Transverse colon (tissue), 4 donors: ENCODE measurements at regions not wholly inside any gene's neighbourhood (a gene's known extent, or its start where the extent isn't known, plus 50 kb on each side); places are given as distances from the start of the nearest gene placed in this dataset.

Experiments used
- DNase-seq: peaks from one replicate; pipeline ENCODE4 v3.0.0-alpha.2; 2019
- H3K27ac ChIP-seq, 4 donors: fragments of 200-600 bp; sonication (generic); 2 replicates each; pipeline ENCODE4 v1.5.1; 2016 to 2018; ENCODE audit warnings: inconsistent platforms in 4 of 4
- H3K27me3 ChIP-seq: fragments of 200-600 bp; sonication (generic); 2 replicates; pipeline ENCODE4 v1.5.1; 2017; ENCODE audit warnings: inconsistent platforms
- H3K36me3 ChIP-seq, 4 donors: fragments of 200-600 bp; sonication (generic); 2 replicates each; pipeline ENCODE4 v1.5.1; 2017 to 2019; ENCODE audit warnings: inconsistent platforms in 4 of 4
- H3K4me1 ChIP-seq, 4 donors: fragments of 200-600 bp; sonication (generic); 2 replicates each; pipeline ENCODE4 v1.5.1; 2017 to 2020; ENCODE audit warnings: inconsistent platforms in 4 of 4
- H3K4me3 ChIP-seq, 4 donors: fragments of 200-600 bp; sonication (generic); 1 replicate in 1 of 4; 2 replicates in 3 of 4; pipeline versions ENCODE4 v1.5.1 to v1.6.1; 2017 to 2019; ENCODE audit warnings: inconsistent platforms in 4 of 4
- H3K9me3 ChIP-seq, 2 donors: fragments of 200-600 bp; sonication (generic); 2 replicates each; pipeline ENCODE4 v1.5.1; 2017 to 2019; ENCODE audit warnings: inconsistent platforms in 2 of 2
- CTCF ChIP-seq, 5 experiments: fragments of 200-600 bp in 3 of 5; fragments of 450-650 bp in 2 of 5; sonication (generic) in 3 of 5; IDR thresholded peaks; 1 replicate in 2 of 5; 2 replicates in 3 of 5; pipeline ENCODE4 v1.5.1; 2016 to 2017; ENCODE audit warnings: antibody characterized with exemption in 5 of 5, inconsistent platforms in 3 of 5, mild to moderate bottlenecking in 2 of 5, moderate library complexity in 1 of 5
- EP300 ChIP-seq: sonication (generic); formaldehyde crosslinking; IDR thresholded peaks from one replicate; pipeline ENCODE4 v1.6.1; 2017; ENCODE audit warnings: antibody characterized with exemption, low read depth
- POLR2A ChIP-seq: fragments of 450-650 bp; IDR thresholded peaks from one replicate; pipeline ENCODE4 v1.6.1; 2016; ENCODE audit warnings: antibody characterized with exemption, mild to moderate bottlenecking, moderate library complexity
- POLR2AphosphoS5 ChIP-seq, 3 donors: sonication (generic); formaldehyde crosslinking; IDR thresholded peaks; one replicate each; pipeline ENCODE4 v1.6.1; 2016; ENCODE audit warnings: antibody characterized with exemption in 3 of 3
- WGBS, 2 donors: methylation state at CpG; one replicate each; pipeline ENCODE4 v1.1.5; 2018; ENCODE audit warnings: low coverage in 1 of 2; 5-methylcytosine and 5-hydroxymethylcytosine counted together
- in situ Hi-C, 4 donors: fragments of 200-750 bp; cut with MboI; loops; one replicate each; pipeline versions ENCODE4 v1.15.0 to v1.15.1; 2017; ENCODE audit warnings: low sequenced_read_pairs in 3 of 4, low pct_ligation_motif_present in 1 of 4, low pct_unique_long_range_greater_than_20kb in 1 of 4
- intact Hi-C: fragments of 100-400 bp; cut with DNase I; formaldehyde crosslinking; loops from one replicate; pipeline ENCODE4 v1.15.1; 2023; ENCODE audit warnings: low total_unique reads

GRCh38 chr11:38594895-38595294 is 1996.9 kb upstream of the RAG2 start:
- no peak for DNase-seq
- WGBS, 2 donors = 60 to 84% methylated on average over 1 to 3 of the region's 3 CpGs
- Histone ChIP-seq H3K4me1 (no peaks in the 10 kb centered on the region), H3K9me3 (no peaks in the 10 kb centered on the region), H3K4me3 (no peak overlapping the region), H3K36me3 (no peaks in the 10 kb centered on the region), H3K27me3 (no peaks in the 10 kb centered on the region), H3K27ac (no peak overlapping the region)
- TF ChIP-seq CTCF (IDR thresholded peaks at IDR 0.05) (no peak), POLR2AphosphoS5 (IDR thresholded peaks at IDR 0.05) (no peak), POLR2A (no peak), EP300 (no peak)
- intact Hi-C loops (no loop called here), in situ Hi-C loops (no loop called here)

DNA sequence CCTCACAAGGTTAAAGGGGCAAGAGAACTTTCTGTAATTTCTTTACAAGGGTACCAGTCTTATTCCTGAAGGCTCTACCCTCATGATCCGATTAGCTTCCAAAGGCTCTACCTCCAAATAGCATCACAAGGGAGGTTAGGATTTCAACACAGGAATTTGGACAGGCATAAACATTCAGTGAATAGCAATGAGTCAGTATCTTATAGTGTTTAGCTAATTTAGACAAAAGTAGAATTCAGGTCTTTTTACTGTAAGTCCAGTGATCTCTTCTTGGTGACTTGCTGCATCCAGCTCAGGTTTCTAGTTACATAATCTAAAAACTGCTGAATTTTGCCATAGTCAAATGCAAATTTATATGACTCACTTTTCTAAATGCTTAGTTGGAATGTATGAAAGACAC is 1995.6 kb upstream of the RAG2 start:
- H3K9me3 ChIP-seq = peaks cover 0 to 4% of the 10 kb centered on the region in 2 donors
- intact Hi-C loops = no loop called here
- H3K27me3 ChIP-seq = no peaks in the 10 kb centered on the region
- in situ Hi-C loops = no loop called here
- H3K36me3 ChIP-seq = no peaks in the 10 kb centered on the region
- H3K4me3 ChIP-seq = no peak overlapping the region
- no peak overlapping the region for H3K27ac ChIP-seq
- WGBS, 2 donors = 90% methylated on average over 1 of the region's 1 CpG; no CpG with 5 or more reads in 1 of the 2 donors
- no peak for TF ChIP-seq POLR2AphosphoS5 (IDR thresholded peaks at IDR 0.05)
- TF ChIP-seq CTCF (IDR thresholded peaks at IDR 0.05) = no peak
- TF ChIP-seq POLR2A = no peak
- no peak for DNase-seq
- H3K4me1 ChIP-seq = no peaks in the 10 kb centered on the region

DNA sequence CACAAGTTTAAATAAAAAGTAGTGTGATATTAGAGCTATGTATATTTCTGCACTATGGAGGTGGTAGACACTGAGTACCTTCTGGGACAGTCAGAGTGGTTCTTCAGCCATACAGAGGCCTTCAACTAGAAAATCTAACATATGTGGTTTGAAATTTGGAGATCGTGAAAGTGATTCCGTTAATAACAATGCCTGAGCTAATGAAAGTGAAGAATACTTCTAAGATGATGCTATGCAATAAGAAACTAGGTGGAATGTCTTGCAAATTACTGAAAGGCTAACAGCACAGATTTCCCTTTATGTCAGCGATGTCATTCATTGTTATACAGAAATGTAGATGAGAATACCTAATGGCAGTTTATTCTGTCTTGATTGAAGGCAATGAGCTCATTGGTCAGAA is 1984.7 kb upstream of the RAG2 start:
- Histone ChIP-seq H3K36me3 (no peaks in the 10 kb centered on the region), H3K4me3 (no peak overlapping the region), H3K27me3 (no peaks in the 10 kb centered on the region), H3K9me3 (peaks cover 3 to 6% of the 10 kb centered on the region in 2 donors), H3K27ac (no peak overlapping the region), H3K4me1 (no peaks in the 10 kb centered on the region)
- no peak for TF ChIP-seq CTCF (IDR thresholded peaks at IDR 0.05)
- TF ChIP-seq EP300 = no peak
- intact Hi-C loops (no loop called here), in situ Hi-C loops (no loop called here)
- 52 to 56% methylated on average over 3 of the region's 3 CpGs for WGBS, 2 donors
- DNase-seq = no peak

DNA sequence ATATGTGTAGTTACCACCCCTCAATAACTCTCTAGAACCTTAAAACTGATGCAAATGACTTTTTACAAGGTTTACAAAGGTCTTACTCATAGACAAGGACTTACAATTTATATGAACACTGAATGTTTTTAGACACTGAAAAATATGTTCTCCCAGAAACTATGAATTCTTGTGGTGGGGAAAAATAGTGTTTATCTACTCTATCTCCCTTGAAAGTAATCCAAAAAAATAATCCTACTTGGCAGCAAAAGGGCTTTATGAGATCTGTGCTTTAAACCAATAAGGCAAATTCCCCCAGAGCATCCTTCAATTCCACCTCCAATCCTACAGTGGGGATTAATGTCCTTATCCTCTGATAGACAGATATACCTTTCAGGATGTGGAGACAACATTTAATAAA is 1984.1 kb upstream of the RAG2 start:
- in situ Hi-C loops = no loop called here
- Histone ChIP-seq H3K27ac (no peak overlapping the region), H3K36me3 (no peaks in the 10 kb centered on the region), H3K9me3 (peaks cover 3 to 9% of the 10 kb centered on the region in 2 donors), H3K4me3 (no peak overlapping the region), H3K27me3 (no peaks in the 10 kb centered on the region), H3K4me1 (no peaks in the 10 kb centered on the region)
- intact Hi-C loops = no loop called here
- no peak for DNase-seq
- TF ChIP-seq CTCF (IDR thresholded peaks at IDR 0.05) (no peak), EP300 (no peak)
